Right lobe of liver (tissue), 6 donors: ENCODE measurements at regions not wholly inside any gene's neighbourhood (a gene's known extent, or its start where the extent isn't known, plus 50 kb on each side); places are given as distances from the start of the nearest gene placed in this dataset.

Experiments used
- ATAC-seq, 4 donors: fragments of 200-7000 bp; cut with Tn5 transposase; one replicate each; pipeline ENCODE4 v1.9.1; 2020; ENCODE audit warnings: mild to moderate bottlenecking in 4 of 4, moderate library complexity in 4 of 4
- DNase-seq, 3 donors: peaks; one replicate each; pipeline ENCODE4 v3.0.0-alpha.2; 2020
- H3K27ac ChIP-seq, 3 donors: fragments of 200-600 bp; one replicate each; pipeline ENCODE4 v1.8.0; 2022
- H3K27me3 ChIP-seq, 2 donors: fragments of 200-600 bp; one replicate each; pipeline ENCODE4 v1.8.0; 2022
- H3K36me3 ChIP-seq, 4 donors: fragments of 200-600 bp; sonication (generic) in 1 of 4; one replicate each; pipeline versions ENCODE4 v1.5.1 to v1.8.0; 2017 to 2022; ENCODE audit warnings: control low read depth in 1 of 4
- H3K4me1 ChIP-seq, 4 donors: fragments of 200-600 bp; sonication (generic) in 1 of 4; one replicate each; pipeline versions ENCODE4 v1.5.1 to v1.8.0; 2017 to 2022; ENCODE audit warnings: control low read depth in 1 of 4
- H3K4me3 ChIP-seq, 3 donors: fragments of 200-600 bp; one replicate each; pipeline ENCODE4 v1.8.0; 2022
- H3K9me3 ChIP-seq, 4 donors: fragments of 200-600 bp; sonication (generic) in 1 of 4; one replicate each; pipeline versions ENCODE4 v1.5.1 to v1.8.0; 2017 to 2022; ENCODE audit warnings: control low read depth in 1 of 4
- CTCF ChIP-seq, 4 donors: fragments of 200-600 bp in 3 of 4; fragments of 450-650 bp in 1 of 4; IDR thresholded peaks; one replicate each; pipeline versions ENCODE4 v1.5.1 to v1.8.0; 2016 to 2022; ENCODE audit warnings: antibody characterized with exemption in 4 of 4, mild to moderate bottlenecking in 2 of 4
- POLR2A ChIP-seq: fragments of 450-650 bp; IDR thresholded peaks from one replicate; pipeline ENCODE4 v1.6.1; 2017; ENCODE audit warnings: antibody characterized with exemption, mild to moderate bottlenecking
- WGBS: methylation state at CpG from one replicate; pipeline ENCODE4 v1.1.6; 2018; ENCODE audit warnings: low coverage, low lambda C conversion rate; ENCODE audit not compliant: insufficient coverage; ENCODE audit errors: missing lambda C conversion rate; 5-methylcytosine and 5-hydroxymethylcytosine counted together
- intact Hi-C, 2 donors: fragments of 100-400 bp; cut with DNase I; formaldehyde crosslinking; loops; one replicate each; pipeline versions ENCODE4 v1.11.2 to v1.14.1; 2022
- donor health status: DM: no; HTN: yes; CAD: no.
- donor health status: DM: no; HTN: no; CAD: no.
- donor health status: DM: no; HTN: no; CAD: no.
- donor health status: DM: no; HTN: yes; CAD: no.
- donor health status: DM: no; HTN: yes; CAD: no.

- intact Hi-C loops: no loop called here
- Histone ChIP-seq H3K27me3 (no peaks in the 10 kb centered on the region), H3K36me3 (no peaks in the 10 kb centered on the region), H3K9me3 (no peaks in the 10 kb centered on the region), H3K4me3 (no peak overlapping the region), H3K27ac (no peak overlapping the region), H3K4me1 (no peaks in the 10 kb centered on the region)
- DNase-seq (no peak), ATAC-seq (no peak)
- WGBS: 53% methylated on average over 4 of the region's 4 CpGs
- TF ChIP-seq CTCF (IDR thresholded peaks at IDR 0.05) (no peak), POLR2A (no peak)
Measured at GRCh38 chr2:144925886-144926285, 406.0 kb upstream of the ZEB2 start.

GRCh38 chr2:144924827-144925226, 404.9 kb upstream of the ZEB2 start:
- no peak for DNase-seq
- intact Hi-C loops: no loop called here
- TF ChIP-seq CTCF (IDR thresholded peaks at IDR 0.05) (no peak), POLR2A (no peak)
- H3K4me3 ChIP-seq: no peak overlapping the region
- H3K4me1 ChIP-seq: no peaks in the 10 kb centered on the region
- ATAC-seq: no peak
- no peaks in the 10 kb centered on the region for H3K27me3 ChIP-seq
- no peak overlapping the region for H3K27ac ChIP-seq
- no peaks in the 10 kb centered on the region for H3K36me3 ChIP-seq
- no peaks in the 10 kb centered on the region for H3K9me3 ChIP-seq

- DNase-seq: no peak
- intact Hi-C loops: no loop called here
- TF ChIP-seq CTCF (IDR thresholded peaks at IDR 0.05) (no peak), POLR2A (no peak)
- Histone ChIP-seq H3K9me3 (peaks cover 0 to 3% (median 0%) of the 10 kb centered on the region in 4 donors), H3K27ac (no peak overlapping the region), H3K4me1 (no peaks in the 10 kb centered on the region), H3K27me3 (no peaks in the 10 kb centered on the region), H3K4me3 (no peak overlapping the region), H3K36me3 (no peaks in the 10 kb centered on the region)
- WGBS: 45% methylated on average over 2 of the region's 2 CpGs
- no peak for ATAC-seq
Measured at GRCh38 chr2:144922519-144922918, 402.6 kb upstream of the ZEB2 start.

GRCh38 chr2:144920755-144921530, 401.0 kb upstream of the ZEB2 start:
- Histone ChIP-seq H3K4me3 (no peak overlapping the region), H3K27me3 (no peaks in the 10 kb centered on the region), H3K9me3 (peaks cover 0 to 3% (median 0%) of the 10 kb centered on the region in 4 donors), H3K27ac (no peak overlapping the region), H3K36me3 (no peaks in the 10 kb centered on the region), H3K4me1 (no peaks in the 10 kb centered on the region)
- TF ChIP-seq CTCF (IDR thresholded peaks at IDR 0.05) (no peak), POLR2A (no peak)
- 88% methylated on average over 3 of the region's 3 CpGs for WGBS
- intact Hi-C loops: no loop called here
- ATAC-seq: no peak
- no peak for DNase-seq
